Immature natural killer cell (primary cell): ENCODE measurements at regions not wholly inside any gene's neighbourhood (a gene's known extent, or its start where the extent isn't known, plus 50 kb on each side); places are given as distances from the start of the nearest gene placed in this dataset.
A peak's percentile ranks its signal among the peaks of the same experiment; 100 is the strongest.

Source experiments
- DNase-seq, 3 donors: peaks; one replicate each; pipeline ENCODE4 v3.0.0; 2022; ENCODE audit warnings: mixed read lengths in 1 of 3
- H3K27ac Mint-ChIP-seq, 6 donors: one replicate each; pipeline ENCODE4 v1.8.0; 2020; ENCODE audit warnings: mixed read lengths in 6 of 6, mild to moderate bottlenecking in 5 of 6, inconsistent platforms in 4 of 6, moderate library complexity in 3 of 6
- H3K27me3 Mint-ChIP-seq, 3 donors: one replicate each; pipeline ENCODE4 v1.8.0; 2020 to 2021; ENCODE audit warnings: low read depth in 3 of 3, mild to moderate bottlenecking in 3 of 3, mixed read lengths in 3 of 3, moderate library complexity in 3 of 3, inconsistent platforms in 1 of 3
- H3K36me3 Mint-ChIP-seq, 3 donors: one replicate each; pipeline ENCODE4 v1.8.0; 2020; ENCODE audit warnings: mixed read lengths in 3 of 3, inconsistent platforms in 2 of 3, mild to moderate bottlenecking in 2 of 3
- H3K4me1 Mint-ChIP-seq, 2 donors: one replicate each; pipeline ENCODE4 v1.8.0; 2020; ENCODE audit warnings: inconsistent platforms in 2 of 2, mild to moderate bottlenecking in 2 of 2, mixed read lengths in 2 of 2, moderate library complexity in 1 of 2
- H3K4me3 Mint-ChIP-seq, 5 donors: one replicate each; pipeline ENCODE4 v1.8.0; 2020; ENCODE audit warnings: mild to moderate bottlenecking in 5 of 5, mixed read lengths in 5 of 5, inconsistent platforms in 3 of 5, moderate library complexity in 3 of 5
- H3K9me3 Mint-ChIP-seq, 6 donors: one replicate each; pipeline ENCODE4 v1.8.0; 2020; ENCODE audit warnings: mild to moderate bottlenecking in 6 of 6, mixed read lengths in 6 of 6, inconsistent platforms in 4 of 6, moderate library complexity in 3 of 6

DNA sequence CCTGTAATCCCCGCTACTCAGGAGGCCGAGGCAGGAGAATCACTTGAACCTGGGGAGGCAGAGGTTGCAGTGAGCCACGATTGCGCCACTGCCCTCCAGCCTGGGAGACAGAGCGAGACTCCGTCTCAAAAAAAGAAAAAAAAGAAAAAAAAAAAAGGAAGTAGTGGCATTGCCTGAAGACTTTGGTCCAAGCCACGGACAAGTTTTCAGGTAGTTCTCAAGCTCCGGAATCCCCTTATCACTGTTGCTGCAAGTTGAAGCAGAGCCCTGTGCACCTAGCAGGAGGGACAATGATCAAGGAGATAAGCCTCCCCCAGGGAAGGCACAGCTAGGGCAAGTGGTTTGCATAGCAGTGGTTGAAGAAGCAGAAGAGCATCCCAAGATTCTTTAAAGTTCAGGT lies 97.6 kb downstream of the MEX3B start:
- Mint-ChIP-seq H3K36me3 (no peaks in the 10 kb centered on the region), H3K27me3 (peaks cover 1 to 14% (median 1%) of the 10 kb centered on the region in 3 donors), H3K4me3 (no peak overlapping the region), H3K27ac (no peak overlapping the region), H3K4me1 (no peaks in the 10 kb centered on the region), H3K9me3 (peaks cover 0 to 4% (median 0%) of the 10 kb centered on the region in 6 donors)
- DNase-seq, result no peak

DNA sequence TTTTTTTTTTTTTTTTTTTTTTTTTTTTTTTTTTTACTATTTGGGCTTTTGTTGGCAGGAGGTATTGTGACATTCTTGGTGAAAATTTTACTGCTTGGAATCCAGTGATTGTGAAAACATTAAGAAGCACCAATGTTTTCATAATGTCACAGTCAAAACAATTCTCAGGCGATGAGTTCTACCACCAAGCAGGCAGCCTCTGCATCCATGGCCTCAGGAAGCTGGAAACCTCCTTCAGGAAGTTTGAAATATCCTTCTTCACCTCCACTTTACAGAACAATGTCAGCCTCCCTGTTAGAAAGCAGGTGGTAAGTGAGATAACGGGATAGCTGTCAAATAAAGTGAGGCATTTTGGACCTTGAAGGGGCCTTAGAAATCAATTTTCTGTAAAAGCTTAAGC lies 98.3 kb downstream of the MEX3B start:
- Mint-ChIP-seq H3K9me3 (peaks cover 0 to 4% (median 0%) of the 10 kb centered on the region in 6 donors), H3K4me1 (no peaks in the 10 kb centered on the region), H3K36me3 (no peaks in the 10 kb centered on the region), H3K4me3 (no peak overlapping the region), H3K27me3 (peaks cover 1 to 14% (median 1%) of the 10 kb centered on the region in 3 donors), H3K27ac (no peak overlapping the region)
- no peak for DNase-seq

DNA sequence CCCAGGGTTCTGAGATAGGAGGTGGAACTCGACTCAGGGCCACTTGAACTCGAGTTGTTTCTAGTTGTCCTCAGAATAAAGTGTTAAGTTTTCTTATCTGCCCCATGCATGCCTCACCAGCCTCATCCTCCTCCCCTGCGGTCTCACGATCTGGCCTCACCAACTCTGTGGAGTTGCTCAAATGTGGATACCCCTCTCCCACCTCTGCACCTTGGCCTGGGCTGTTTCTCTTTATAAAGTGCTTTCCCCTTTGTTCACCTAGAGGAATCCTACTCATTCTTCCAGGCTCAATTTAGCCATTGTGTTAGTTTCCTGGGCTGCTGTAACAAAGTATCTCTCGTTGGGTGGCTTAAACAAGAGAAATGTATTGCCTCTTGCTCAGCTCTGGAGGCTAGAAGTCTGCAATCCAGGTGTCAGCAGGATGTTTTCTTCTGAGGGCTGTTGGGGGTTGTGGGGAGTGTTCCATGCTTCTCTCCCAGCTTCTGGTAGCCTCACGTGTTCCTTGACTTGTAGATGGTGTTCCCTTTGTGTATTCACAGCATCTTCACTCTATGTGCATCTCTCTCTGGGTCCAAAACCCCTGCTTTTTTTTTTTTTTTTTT lies 100.7 kb downstream of the MEX3B start:
- DNase-seq, result no peak
- H3K36me3 Mint-ChIP-seq, result no peaks in the 10 kb centered on the region
- H3K27me3 Mint-ChIP-seq, result peaks cover 0 to 9% (median 1%) of the 10 kb centered on the region in 3 donors
- no peaks in the 10 kb centered on the region for H3K4me1 Mint-ChIP-seq
- no peak overlapping the region for H3K4me3 Mint-ChIP-seq
- H3K27ac Mint-ChIP-seq, result no peak overlapping the region
- H3K9me3 Mint-ChIP-seq, result peaks cover 0 to 4% (median 3%) of the 10 kb centered on the region in 6 donors

DNA sequence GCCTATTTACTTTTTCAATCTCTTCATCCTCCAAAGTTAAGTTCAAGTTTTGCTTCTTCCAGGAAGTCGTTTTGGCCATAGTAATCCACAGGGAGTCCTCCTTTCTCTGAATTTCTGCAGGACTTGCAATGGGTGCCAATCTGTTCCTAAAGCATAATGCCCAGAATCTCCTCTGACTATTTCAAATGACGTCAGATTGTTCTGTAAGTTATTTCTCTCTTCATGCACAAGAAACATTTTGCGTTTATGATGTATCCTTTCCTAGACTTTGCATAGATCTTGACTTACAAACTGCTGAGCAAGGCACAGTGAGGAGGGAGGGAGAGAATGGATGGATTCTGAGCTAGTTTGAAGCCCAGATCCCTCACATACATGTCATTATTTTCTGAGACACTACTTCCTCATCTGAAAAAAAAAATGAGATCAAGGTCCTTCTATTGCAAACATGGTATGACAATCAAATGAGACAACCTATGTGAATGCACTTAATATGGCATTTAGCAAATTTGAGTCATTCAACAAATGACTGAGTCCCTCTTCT lies 103.1 kb downstream of the MEX3B start:
- no peaks in the 10 kb centered on the region for H3K4me1 Mint-ChIP-seq
- H3K9me3 Mint-ChIP-seq, result peaks cover 0 to 9% (median 5%) of the 10 kb centered on the region in 6 donors
- no peaks in the 10 kb centered on the region for H3K36me3 Mint-ChIP-seq
- H3K27ac Mint-ChIP-seq, result no peak overlapping the region
- peaks cover 0 to 11% (median 1%) of the 10 kb centered on the region in 3 donors for H3K27me3 Mint-ChIP-seq
- H3K4me3 Mint-ChIP-seq, result no peak overlapping the region
- DNase-seq, result no peak

DNA sequence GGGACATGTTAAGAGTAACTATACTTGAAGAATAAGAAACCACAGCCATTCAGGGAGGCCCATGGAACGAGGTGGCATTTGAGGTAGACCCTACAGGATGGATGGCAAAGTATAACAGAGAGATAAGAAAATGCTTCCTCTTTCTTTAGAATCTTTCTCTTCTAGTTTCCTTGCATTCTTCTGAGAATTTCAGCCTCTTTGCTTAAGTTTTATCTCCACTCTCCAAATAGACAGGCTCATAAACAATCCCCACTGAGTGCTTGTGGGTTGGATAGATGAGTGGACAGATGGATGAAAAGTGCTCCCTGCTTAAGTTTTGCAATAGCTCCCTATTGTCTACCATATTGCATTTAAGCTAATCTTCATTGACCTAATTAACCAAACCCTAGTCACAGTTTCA lies 103.7 kb downstream of the MEX3B start:
- Mint-ChIP-seq H3K9me3 (peaks cover 0 to 9% (median 5%) of the 10 kb centered on the region in 6 donors), H3K4me1 (no peaks in the 10 kb centered on the region), H3K27me3 (peaks cover 0 to 15% (median 1%) of the 10 kb centered on the region in 3 donors), H3K4me3 (no peak overlapping the region), H3K36me3 (no peaks in the 10 kb centered on the region), H3K27ac (no peak overlapping the region)
- DNase-seq, result no peak

DNA sequence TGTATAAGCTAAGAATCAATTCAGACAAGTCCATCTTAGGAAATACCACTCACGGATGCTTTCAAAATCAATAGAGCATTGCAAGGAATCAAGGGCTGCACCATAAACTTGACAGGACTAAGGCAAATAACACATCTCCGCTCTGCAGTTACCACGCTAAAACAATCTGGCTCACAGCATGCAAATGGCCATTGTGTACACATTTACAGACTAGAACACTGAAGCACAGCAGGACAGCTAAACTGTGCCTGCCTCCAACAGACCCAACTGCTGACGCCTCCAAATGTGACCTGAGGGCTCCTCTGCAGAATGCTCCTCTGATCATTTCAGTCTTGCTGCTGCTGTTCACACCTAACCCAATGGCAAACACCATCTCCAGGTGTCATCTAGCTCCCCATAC lies 104.3 kb downstream of the MEX3B start:
- no peak overlapping the region for H3K27ac Mint-ChIP-seq
- H3K4me1 Mint-ChIP-seq, result no peaks in the 10 kb centered on the region
- H3K27me3 Mint-ChIP-seq, result peaks cover 0 to 13% (median 1%) of the 10 kb centered on the region in 3 donors
- peaks cover 0 to 9% (median 4%) of the 10 kb centered on the region in 6 donors for H3K9me3 Mint-ChIP-seq
- H3K36me3 Mint-ChIP-seq, result no peaks in the 10 kb centered on the region
- H3K4me3 Mint-ChIP-seq, result no peak overlapping the region
- DNase-seq, result no peak

DNA sequence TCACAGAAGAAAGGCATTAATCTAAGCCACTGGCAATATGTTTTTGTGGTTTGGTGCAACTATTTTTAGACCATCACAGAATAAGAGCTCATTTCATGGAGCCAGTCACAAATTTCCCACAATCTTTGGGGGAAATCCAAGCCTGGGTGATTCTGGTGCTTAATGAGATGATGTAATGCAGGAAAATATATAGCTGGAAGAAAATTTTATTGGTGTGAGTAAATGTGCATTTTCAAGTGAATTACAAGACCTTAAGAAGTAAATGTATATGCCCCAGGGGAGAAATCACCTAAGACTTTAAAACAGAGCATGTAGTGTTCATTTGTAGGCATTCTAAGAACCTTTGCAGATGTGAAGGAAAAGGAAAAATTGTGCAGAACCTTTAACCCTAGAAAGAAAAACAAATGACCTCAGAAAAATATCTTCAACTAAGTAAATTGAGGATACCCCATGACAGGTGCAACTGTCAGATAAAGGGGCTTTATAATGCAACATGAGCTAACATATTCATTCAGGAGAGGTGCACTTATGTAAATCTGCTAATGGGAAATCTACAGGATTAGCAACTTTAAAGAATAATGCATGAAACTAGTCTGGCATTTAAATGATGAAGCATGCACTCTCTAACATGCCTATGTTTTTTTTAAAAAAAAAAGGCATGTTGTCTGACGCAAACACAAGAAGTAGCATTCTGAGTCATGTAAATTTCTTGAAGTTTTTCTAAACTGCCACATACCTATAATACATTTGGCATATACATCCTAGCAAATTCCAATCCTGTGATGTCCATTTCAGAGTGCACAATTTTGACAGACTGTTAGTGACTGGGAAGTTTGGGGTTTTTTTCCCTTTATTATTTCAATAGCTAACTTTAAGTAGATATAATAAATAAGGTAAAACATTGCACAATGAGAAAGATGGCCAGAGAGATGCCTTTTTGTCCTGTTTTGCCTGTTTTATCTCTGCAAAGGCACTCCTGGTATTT lies 105.1 kb downstream of the MEX3B start:
- H3K4me1 Mint-ChIP-seq, result no peaks in the 10 kb centered on the region
- DNase-seq, result no peak
- H3K9me3 Mint-ChIP-seq, result peaks cover 0 to 9% (median 4%) of the 10 kb centered on the region in 6 donors
- H3K4me3 Mint-ChIP-seq, result no peak overlapping the region
- H3K27ac Mint-ChIP-seq, result no peak overlapping the region
- peaks cover 0 to 13% (median 1%) of the 10 kb centered on the region in 3 donors for H3K27me3 Mint-ChIP-seq
- H3K36me3 Mint-ChIP-seq, result no peaks in the 10 kb centered on the region

DNA sequence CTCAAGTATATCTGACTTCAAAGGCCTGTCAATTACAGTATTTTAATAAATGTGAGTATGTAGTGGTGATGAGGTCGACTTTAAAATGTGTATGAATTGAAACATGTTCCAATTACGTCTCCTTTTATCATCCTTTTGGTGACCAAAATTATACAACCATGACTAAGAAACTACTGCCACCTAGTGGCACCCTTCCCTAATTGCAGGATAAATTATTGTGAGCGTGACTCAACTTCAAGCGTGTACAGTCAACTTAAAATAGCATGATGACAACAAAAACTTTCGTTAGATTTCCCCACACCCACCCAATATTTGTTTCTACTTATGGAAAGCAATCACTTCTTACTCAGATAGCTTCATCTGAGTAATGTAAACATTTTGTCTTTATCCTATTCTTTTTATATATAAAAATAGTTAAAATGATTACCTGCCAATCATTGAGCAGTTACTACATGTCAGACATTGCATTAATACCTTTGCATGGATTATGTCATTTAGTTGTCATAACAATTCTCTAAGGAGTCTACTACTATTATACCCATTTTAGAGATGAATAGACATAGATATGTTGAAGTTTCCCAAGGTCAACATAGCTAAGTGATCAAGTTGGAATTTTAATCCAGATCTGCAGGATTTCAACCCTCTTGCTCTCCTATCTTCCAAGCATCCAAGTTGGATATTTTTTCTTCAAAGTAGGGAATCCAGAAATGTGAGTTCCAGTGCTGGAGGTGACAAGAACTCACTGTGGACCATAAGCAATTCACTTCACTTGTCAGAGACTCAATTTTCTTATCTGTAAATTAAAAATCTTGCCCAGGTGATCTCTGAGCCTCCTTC lies 106.0 kb downstream of the MEX3B start:
- no peaks in the 10 kb centered on the region for H3K4me1 Mint-ChIP-seq
- H3K4me3 Mint-ChIP-seq, result no peak overlapping the region
- H3K36me3 Mint-ChIP-seq, result no peaks in the 10 kb centered on the region
- peak in 1 of 3 donors; percentile 3 for DNase-seq
- no peak overlapping the region for H3K27ac Mint-ChIP-seq
- H3K9me3 Mint-ChIP-seq, result peaks cover 0 to 9% (median 4%) of the 10 kb centered on the region in 6 donors
- H3K27me3 Mint-ChIP-seq, result peaks cover 0 to 8% (median 1%) of the 10 kb centered on the region in 3 donors

DNA sequence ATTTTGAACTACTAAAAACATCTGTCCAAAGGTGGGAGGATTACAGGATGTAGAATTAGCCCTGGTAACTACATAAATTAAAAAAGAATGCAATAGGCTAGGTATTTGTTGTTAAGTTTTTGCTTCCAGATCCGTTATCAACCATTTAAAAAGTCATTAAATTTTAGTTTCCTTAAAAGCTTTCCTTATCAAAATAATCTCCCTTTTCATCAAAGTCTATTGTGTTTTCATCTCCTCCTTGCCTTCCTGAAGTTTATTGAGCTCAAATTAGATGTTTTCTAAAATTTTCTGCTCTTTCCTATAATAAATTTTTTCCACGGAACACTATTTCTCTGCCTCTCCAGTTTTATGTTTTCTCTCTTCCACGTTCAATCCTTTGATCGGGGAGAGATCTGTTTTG lies 108.6 kb downstream of the MEX3B start:
- no peak for DNase-seq
- Mint-ChIP-seq H3K27ac (no peak overlapping the region), H3K4me1 (no peaks in the 10 kb centered on the region), H3K27me3 (peaks cover 0 to 7% (median 0%) of the 10 kb centered on the region in 3 donors), H3K4me3 (no peak overlapping the region), H3K36me3 (no peaks in the 10 kb centered on the region), H3K9me3 (peaks cover 0 to 9% (median 4%) of the 10 kb centered on the region in 6 donors)

DNA sequence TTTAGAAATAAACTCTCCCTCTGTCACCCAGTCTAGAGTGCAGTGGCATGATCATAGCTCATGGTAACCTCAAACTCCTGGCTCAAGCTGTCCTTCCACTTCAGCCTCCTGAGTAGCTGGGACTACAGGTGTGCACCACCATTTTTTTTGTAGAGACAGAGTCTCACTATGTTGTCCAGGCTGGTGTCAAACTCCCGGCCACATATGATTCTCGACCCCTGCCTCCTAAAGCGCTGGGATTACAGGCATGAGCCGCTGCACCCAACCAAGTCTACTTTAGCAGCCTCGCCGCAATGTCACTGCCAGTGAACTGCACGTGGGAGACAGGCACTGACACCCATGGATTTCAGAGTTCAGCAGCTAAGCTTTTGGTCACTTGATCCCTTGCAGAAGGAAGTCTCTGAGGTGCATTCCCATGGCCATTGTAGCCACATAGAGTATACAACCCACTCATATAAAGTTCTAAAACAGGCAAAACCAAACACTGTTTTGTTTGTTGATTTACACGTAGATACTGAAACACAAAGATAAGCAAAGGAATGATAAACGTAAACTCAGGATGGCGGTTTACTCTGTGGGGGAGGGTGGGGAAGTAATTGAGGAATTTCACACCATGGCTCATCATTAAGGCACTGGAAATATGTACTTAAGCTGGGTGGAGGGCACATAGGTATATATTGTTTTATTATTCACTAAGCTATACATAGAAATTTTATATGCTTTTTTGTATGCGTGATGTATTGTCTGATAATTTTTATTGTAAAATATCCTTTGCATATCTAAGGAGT lies 115.0 kb downstream of the MEX3B start:
- H3K36me3 Mint-ChIP-seq, result no peaks in the 10 kb centered on the region
- no peaks in the 10 kb centered on the region for H3K9me3 Mint-ChIP-seq
- no peak overlapping the region for H3K27ac Mint-ChIP-seq
- no peaks in the 10 kb centered on the region for H3K4me1 Mint-ChIP-seq
- peaks cover 0 to 3% (median 1%) of the 10 kb centered on the region in 3 donors for H3K27me3 Mint-ChIP-seq
- DNase-seq, result no peak
- no peak overlapping the region for H3K4me3 Mint-ChIP-seq

DNA sequence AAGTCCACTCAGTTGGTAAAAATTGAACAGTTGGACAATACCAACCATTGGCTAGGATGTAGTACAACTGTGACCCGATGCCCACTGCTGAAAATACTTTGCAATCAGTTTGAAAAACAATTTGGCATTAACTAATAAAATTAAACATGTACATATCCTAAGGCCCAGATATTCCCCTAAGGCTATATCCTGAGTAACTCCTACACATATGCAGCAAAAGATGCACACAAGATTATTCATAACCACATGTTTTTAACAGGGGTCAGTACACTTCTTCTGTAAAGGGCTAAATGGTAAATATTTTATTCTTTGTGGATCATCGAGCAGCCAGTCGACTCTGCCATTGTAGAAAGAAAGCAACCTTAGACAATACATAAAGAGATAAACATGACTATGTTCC lies 116.3 kb downstream of the MEX3B start:
- Mint-ChIP-seq H3K27me3 (peaks cover 1 to 5% (median 2%) of the 10 kb centered on the region in 3 donors), H3K4me3 (no peak overlapping the region), H3K9me3 (no peaks in the 10 kb centered on the region), H3K27ac (no peak overlapping the region), H3K36me3 (no peaks in the 10 kb centered on the region), H3K4me1 (no peaks in the 10 kb centered on the region)
- no peak for DNase-seq

DNA sequence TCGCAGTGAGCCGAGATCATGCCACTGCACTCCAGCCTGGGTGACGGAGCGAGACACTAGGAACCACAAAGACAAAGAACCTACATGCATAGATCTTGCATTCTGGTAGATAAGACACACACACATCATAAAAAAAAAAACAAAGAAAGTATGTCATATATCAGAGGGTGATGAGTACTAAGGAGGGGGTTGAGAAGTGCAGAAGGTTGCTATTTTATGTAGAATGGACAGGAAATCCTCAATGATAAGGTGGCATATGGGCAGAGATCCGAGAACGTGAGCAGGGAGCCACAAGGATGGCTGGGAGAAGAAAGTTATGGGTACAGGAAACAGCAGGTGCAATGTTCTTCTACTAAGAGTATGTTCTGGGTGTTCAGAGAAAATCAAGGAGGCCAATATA lies 118.8 kb downstream of the MEX3B start:
- Mint-ChIP-seq H3K4me1 (no peaks in the 10 kb centered on the region), H3K9me3 (no peaks in the 10 kb centered on the region), H3K27ac (no peak overlapping the region), H3K4me3 (no peak overlapping the region), H3K36me3 (no peaks in the 10 kb centered on the region), H3K27me3 (peaks cover 1 to 6% (median 3%) of the 10 kb centered on the region in 3 donors)
- DNase-seq, result no peak

DNA sequence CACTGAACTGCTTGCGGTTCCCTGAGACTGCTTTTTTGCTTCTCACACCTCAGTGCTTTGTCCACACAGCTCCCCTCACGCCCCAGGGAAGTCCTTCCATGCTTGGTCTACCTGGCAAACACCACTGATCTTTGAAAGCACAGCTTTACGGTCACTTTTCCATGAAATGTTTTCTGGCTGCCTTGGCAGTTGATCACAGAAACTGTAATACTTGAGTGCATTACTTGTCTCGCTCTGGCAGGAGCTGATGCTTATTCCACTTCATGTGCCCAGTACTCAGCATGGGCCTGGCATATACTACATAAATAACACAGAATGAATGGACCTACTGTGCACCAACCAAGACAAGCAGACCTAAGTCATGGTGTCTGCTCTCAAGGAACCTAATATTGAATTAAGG lies 121.1 kb downstream of the MEX3B start:
- Mint-ChIP-seq H3K36me3 (no peaks in the 10 kb centered on the region), H3K27ac (no peak overlapping the region), H3K4me3 (no peak overlapping the region), H3K27me3 (peaks cover 3 to 8% (median 4%) of the 10 kb centered on the region in 3 donors), H3K9me3 (peaks cover 0 to 11% (median 0%) of the 10 kb centered on the region in 6 donors), H3K4me1 (no peaks in the 10 kb centered on the region)
- no peak for DNase-seq
